HUDEP-2 (cell line): ENCODE measurements at regions not wholly inside any gene's neighbourhood (a gene's known extent, or its start where the extent isn't known, plus 50 kb on each side); places are given as distances from the start of the nearest gene placed in this dataset.

Experiments used
- DNase-seq, 76 experiments: peaks; one replicate each; lab custom pipeline; 2025; ENCODE audit not compliant: unreplicated experiment in 76 of 76; lab: John Stamatoyannopoulos, UW

DNA sequence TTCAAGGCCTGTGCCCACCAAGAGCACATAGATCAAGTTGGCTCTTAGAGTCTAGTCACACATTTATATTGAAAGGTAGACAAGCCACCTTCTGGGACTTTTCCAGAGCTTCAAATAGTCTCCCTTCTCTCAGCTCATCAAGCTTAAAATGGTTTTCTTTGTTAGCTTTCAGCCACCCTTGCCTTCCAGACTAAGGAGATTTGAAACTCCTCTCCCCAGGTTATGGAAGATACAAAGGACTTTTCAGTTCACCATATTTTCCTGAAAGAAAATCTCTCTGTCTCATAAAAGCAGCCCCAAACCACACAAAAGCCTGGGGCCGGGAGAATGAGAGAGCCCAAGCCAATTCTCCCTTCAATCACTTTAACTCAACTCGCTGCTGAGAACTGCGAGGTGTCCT, 134.1 kb downstream of the ZC3H11B start:
- no peak for DNase-seq

DNA sequence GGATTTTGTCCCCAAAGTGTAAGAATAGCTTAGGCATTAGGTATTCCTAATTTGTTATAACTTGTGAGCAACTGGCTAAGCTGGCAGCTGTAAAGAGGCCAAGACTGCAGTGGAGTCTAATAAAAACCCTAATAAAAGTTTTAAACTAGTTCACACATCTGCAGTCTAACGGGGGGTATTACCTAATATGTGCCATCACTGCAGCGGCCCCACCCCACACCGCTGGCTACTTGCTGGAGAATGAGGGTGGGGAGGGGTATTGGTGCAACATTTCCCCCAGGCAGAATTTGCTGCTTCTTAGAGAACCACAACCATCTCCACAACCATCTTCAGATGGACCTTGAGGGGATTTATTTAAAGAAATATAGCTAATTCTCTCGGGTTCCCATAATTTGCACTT, 135.0 kb downstream of the ZC3H11B start:
- DNase-seq = no peak

DNA sequence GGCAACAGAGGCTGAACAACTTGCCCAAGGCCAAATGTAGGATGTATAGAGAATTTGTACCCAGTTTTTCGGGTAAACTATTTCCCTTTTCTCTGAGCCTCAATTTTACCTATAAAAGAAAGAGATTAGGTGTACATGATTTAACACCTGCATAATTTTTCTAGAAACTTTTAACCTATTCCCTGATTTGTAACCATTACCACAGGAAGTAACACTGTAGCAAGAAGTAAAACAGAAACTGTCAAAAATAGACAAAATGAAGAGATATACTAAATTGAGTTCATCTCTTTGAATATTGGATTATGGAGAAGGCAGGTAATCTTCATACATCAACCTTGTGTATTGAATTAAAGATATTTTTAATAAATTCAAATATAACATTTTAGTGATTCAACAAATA, 136.2 kb downstream of the ZC3H11B start:
- no peak for DNase-seq

DNA sequence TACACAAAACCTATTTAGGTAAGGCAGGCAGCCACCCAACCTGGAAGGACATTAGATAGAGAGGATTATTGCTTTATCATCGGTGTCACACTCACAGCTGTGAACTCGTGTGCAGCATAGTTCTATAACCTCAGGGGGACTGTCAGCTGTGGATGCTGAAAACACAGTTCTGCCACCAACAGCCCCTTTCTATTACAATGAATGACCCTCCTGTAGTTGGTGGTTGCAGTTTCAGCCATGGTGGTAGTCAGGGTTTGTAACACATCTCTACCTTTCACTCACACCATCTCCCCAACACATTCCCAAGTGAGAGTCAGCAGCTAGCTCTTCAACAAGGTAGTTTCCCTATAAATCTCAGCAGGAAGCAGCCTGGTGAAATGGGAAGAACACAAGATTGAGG, 136.8 kb downstream of the ZC3H11B start:
- DNase-seq = no peak

DNA sequence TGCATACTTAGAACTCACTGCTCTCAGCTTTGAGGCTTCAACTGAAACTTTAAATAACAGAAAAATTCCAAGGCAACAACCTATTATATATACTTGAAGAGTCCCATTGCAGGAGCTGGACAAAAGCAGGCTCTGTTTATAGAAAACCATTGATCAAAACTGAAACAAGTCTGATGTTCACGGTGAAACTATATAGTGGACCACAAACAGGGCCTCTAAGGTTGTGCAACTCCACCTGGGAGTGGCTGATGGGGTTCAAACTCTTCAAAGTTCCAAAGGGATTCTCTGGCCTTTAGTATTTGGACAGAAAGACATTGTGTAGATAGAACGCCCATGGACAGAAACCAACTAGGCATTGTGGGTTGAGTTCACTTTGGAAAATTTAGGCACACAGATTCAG, 140.3 kb downstream of the ZC3H11B start:
- DNase-seq = no peak

DNA sequence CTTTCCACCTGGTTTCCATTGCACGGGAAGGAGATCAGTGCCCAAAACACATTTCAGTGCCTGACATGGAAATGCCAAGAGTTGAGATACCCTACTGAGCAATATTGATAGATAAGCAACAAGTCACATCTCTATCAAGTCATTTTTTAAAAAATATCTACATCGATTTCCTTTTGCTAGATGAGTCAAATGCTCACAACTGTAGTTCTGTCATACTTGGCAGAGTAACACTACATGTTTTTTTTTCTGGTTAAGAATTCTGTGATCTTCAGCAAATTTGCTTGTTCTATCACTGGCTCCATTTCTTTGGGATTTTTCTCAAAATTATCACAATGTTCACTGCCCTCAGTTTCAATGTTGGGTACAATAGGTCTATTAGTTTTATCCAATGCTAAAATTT, 145.4 kb downstream of the ZC3H11B start:
- no peak for DNase-seq

DNA sequence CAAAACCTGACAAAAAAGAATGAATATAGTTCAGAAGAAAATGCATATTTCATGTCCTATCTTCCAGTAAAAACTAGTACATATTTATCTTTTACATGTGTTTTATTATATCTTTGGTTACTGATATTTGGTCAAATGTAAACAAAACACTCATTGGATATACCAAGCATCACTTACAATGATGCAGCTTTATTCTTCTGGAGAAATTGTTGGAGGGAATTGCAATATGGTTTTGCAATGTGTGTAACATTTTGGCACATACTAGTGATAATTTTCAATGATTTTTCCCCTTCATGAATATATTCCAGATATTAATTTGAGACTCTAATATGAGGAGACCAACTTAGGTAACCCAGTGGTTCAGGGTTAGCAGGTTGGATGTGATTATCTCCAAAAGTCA, 146.1 kb downstream of the ZC3H11B start:
- DNase-seq = no peak

DNA sequence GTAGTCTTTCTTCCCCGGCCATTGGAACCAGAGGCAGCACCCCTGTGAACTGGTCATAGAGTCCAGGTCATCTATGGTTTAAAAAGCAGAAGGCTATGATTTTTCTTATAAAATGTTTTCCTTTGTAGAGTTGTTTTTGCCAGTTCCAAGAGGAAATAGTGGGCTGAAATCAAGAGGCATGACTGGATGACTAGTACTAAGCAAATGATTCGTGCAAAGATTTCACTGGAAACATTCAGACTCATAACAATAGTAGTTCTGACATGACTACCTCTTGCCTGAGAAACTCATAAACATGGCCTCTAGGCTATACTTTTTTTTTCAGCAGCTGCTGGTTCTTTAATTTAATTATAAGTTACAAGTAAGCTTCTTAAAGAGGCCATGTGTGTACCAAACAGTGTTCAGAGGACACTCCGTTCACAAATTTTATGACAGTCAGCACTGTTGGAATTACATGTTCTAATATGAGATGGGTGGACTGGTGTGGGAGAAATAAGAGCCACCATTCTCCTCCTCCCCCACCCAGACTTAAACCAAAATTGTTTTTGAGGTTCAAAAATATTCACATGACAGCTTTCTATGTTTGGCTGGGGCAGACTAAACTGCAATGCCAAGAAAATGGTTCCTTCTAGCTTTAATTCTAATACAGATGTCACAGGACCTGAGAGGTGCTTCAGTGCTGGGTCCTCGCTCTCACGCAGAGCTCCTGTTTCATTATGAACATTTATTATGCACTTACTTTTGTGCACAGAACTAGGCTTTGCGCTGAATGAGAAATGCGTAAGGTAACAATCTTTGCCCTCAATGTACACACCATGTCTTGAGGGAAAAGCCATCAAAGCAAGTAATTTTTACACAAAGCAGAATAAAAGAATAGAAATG, 147.5 kb downstream of the ZC3H11B start:
- no peak for DNase-seq

DNA sequence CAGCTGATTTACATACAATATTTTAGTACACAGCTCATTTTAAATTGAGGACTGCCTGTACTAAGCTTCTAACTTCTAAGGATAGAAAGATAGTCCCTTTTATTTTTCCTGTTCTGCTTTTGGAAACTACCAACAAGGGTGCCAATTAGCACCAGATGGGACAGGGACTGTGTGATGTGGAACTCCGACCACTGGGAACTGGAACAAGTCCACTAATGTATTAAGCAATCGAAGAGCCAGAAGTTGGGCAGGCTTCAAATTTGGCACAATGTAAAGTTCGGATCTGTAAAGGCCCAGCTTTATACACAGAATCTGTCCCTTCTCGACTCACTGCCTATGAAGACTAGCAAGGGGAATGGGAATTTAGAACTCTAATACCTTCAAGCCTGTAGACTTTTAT, 149.3 kb downstream of the ZC3H11B start:
- no peak for DNase-seq

DNA sequence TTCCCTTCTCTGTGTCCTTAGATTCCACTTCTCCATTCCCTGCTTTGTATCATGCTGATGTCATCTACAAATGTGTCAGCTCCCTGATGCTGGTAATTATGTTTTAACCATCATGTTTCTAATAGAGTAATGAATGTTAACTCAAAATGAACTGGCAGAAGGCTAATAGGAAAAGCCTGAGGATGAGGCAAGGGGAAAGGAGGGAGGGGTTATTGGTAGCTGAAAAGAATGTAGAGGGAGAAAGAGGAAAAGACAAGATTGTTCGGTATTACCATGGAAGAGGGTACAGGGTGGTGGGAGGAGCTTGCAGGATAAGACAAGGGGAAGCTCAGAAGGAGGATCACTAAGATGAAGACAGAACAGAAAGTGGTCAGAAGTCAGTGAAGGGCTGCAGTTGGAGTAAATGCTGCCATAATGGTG, 150.9 kb downstream of the ZC3H11B start:
- no peak for DNase-seq

DNA sequence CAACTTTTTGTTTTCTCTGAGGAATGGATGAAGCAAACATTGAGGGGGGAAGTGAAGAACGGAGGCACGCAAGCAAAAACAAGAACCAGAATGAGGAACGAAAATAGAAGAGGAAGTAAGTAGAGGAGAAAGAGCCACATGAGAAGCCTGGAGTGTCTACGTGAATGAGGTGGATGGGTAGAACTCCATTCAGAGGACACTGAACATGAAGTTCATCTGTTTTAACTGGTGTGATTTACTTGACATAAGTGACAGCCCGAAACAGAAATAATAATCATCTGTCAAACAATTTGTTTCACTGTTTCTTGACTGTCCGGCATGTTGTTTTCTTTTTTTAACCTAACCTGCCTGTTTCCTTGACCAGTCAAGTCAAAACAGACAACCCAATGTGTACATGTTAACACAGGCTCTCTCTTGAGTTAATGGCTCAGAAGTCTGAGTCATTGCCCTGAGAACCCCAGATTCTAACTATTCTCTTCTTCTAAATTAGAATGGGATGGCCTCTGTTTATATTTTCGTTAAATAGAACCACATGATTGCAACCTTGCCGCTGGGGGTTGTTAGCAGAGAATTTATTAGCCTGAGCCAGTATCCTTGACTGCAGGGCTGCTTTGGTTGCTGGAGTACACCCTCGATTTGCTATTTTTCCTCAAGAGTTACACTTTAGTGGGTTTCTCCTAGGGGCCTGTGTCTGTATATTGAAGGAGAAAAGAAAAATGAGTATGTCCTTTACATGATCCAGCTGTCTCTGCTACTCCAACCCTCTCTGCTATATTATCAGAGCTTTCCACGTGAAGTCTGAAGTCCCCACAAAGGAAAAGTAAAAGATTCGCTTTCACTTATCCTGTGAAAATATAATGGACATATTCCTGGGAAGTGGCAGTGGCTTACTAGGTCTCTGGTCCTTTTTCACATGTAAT, 151.7 kb downstream of the ZC3H11B start:
- DNase-seq = no peak

DNA sequence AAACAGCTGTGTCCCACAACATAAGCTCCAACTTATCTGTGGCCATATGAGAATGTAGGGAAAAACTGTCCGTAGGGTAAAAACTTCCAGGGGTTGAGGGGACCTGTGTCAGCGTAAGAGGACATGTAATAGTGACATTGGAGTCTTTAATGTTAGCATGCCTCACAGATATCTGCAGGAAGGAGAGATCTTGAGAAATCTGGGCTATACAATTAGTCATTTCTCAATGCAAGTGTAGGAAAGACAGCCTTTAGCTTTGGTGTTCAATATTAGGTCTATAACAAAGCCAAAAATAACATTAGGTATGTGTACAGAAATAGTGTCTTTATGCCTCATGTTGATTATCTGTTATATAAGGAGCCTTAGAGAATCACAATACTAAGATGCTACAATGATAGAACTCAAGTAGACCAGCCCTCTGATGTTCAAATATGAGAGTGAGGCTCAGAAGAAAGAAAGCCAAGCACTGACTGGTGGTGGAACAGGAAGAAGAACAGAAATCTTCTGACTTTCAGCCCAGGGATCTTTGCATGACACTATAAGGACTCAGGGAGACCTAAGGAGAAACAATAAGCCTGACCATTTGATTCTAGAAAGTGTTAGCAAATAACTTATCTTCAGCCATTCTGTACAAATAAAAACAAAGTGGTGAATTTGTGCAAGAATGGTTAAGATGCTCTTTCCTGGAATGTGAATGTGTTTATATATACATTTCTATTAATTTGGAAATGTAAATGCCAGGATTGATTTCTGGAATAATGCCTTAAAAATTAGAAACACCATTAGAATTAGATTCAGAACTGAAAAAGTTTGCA, 152.6 kb downstream of the ZC3H11B start:
- DNase-seq = no peak

DNA sequence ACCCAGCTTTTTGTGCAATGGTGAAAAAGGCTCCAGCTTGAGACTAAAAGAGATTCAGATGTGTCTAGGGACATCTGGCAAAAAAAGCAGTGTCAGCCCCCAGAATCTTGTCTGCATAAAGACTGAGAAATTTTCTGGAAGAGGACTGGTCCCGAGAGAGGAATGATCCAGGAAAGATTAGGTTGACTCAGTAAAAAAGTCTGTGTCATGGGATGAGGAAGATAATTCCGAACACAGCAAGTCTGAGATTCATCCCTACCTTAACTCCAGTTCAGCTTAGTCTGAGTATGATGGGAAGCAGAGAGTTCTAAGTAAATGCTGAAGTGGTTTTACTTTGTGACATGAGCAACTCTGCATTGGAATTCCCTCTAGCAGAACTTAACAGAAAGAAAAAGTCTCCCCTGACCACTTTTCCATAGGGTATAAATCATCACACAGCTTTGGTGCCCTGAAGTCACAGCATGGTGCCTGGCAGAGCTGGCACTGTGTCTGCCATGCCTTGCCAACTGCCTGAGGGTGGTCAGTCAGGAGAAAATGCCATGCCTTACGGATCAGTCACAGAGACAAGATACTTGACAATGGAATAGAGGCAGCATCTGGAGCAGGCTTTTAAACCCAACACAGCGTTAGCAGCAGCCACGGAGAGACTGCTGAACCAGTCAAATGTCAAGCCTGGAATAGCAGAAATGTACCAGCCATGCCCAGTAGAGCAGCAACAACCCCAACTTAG, 153.4 kb downstream of the ZC3H11B start:
- DNase-seq = no peak

DNA sequence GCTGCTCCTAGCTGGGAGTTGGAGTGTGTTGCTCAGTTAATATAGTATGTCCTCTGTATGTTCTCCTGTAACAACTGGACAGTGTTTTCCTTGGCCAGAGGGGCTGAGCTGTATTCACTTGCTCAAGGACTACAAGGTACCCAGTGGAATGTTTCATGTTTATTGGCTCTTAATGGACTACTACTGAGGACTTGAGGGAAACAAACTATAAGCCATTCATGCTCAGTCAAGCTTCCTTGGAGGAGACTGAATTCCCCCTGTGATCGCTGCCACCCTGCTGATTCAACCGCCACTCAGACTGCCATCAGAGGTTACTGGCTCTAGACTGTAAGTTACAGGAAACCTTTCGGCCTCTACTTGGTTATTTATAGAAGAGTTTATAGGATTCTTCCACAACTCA, 166.6 kb downstream of the ZC3H11B start:
- no peak for DNase-seq

DNA sequence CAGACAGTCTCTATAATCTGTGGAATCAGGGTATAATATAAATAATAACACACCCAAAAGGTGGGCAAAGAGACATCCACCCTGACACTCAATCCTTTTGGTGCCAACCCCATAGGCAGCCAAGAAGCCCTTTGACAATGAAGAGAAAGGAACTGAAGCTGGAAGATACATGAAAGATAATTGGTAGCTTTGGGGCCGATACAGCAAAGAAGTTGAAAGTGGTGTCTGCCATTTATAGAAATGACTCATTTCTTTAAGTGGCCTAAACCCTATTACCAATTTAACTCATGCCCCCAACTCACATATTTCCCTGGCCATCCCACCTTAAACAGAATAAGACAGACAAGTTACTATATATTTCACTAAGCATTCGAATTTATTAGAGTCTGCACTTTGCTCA, 167.0 kb downstream of the ZC3H11B start:
- no peak for DNase-seq

DNA sequence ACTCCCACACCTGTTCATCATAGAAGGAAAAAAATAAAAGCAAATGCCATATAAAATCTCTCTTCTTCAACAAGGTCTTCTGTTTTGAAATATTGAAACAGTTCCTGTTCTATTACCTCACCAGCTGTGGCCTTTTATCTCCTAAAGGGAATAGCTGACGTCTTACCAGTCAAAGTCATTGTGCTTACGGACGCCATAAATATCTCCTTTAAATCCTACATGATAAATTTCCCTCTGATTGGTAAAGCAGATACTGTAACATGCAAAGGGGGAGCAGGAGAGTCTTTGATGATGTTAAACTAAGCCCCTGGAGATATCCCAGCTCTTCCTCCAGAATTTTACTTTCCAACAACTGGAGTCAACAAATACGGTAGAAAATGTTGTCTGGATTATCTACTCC, 168.4 kb downstream of the ZC3H11B start:
- DNase-seq = no peak

DNA sequence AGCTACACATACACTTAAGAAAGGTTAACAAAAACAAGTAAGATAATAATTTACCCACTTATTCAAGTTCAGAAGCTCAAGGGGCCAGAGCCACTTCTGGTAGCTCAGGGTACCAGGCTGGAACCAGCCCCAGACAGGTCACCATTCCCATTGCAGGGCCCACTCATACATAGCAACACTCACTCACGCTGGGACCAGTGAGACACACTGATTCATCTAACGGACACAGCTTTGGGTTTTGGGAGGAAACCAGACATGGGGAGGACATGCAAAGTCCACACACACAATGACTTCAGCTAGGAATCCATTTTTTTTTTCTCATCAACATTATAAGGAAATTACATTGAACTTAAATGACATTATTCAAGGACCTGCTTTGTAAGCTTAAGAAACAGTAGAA, 169.1 kb downstream of the ZC3H11B start:
- no peak for DNase-seq

DNA sequence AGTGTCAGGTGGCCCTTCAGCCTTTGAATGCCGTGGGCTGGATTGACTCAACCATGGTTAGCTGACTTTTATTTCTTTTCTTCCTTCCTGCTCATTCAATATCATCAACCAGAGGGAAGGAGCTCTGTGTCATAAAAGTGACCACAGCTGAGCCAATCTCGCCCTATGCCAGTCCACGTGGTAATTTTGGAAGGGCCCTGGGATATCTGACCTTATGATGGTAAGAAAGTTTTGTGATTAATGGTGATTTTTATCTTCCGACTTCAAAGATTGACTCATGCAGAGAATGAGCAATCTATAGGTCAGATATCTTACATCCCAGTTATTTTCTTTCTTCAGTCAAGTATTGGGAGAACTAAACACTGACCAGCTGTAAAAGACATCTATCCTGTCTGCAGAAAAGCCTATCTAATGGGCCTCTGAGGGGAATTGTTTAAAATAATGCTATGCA, 170.3 kb downstream of the ZC3H11B start:
- DNase-seq = no peak

DNA sequence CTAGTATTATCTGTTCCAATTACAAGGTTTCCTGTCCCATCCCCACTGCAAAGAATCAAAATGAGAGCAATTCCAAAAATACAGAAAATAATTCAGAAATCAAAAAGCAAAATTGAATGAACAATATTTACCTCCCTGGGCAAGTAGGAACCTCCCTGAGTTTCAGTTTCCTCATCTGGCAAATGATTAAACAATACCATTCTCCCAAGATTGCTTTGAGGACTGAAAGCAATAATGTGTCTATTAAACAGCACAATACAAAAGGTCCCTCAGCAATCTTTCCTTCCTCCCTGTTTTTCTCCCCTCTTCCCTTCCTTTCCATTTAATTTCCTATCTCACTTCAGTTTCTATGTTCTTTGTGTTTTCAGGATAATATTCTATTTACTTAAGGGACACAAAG, 171.0 kb downstream of the ZC3H11B start:
- no peak for DNase-seq

DNA sequence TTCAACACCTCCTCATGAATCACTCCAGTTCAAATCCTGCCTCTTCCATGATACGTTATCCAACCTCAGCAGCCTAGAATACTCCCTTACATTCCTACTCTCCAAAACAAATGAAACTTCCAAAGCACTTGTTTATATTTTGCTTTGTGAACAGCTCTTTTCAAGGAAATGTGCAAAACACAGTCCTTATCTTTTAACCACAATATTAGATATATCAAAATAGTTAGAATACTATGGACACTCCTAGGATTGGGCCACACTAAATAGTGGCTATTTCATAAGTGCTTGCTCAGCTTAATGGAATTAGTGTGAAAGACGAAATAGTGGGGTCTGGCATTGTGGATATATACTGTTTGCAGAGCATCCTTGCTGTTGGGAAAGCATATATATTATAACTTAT, 173.5 kb downstream of the ZC3H11B start:
- DNase-seq = no peak
